Endodermal cell (in vitro differentiated cells): ENCODE measurements at regions not wholly inside any gene's neighbourhood (a gene's known extent, or its start where the extent isn't known, plus 50 kb on each side); places are given as distances from the start of the nearest gene placed in this dataset.
A peak's percentile ranks its signal among the peaks of the same experiment; 100 is the strongest.

Experiments
- DNase-seq: peaks from one replicate; pipeline ENCODE4 v3.0.0-alpha.2; 2017
- H3K27ac ChIP-seq: 2 replicates; pipeline ENCODE4 v1.5.1; 2013; ENCODE audit warnings: mild to moderate bottlenecking, low read depth, low read length, moderate library complexity
- H3K27me3 ChIP-seq: 2 replicates; pipeline ENCODE4 v1.6.1; 2013; ENCODE audit warnings: mild to moderate bottlenecking, low read length, moderate library complexity; ENCODE audit not compliant: insufficient read depth, control insufficient read depth, poor library complexity, severe bottlenecking
- H3K36me3 ChIP-seq: 2 replicates; pipeline ENCODE4 v1.7.0; 2013; ENCODE audit warnings: mild to moderate bottlenecking, low read length, moderate library complexity; ENCODE audit not compliant: control insufficient read depth, insufficient read depth
- H3K4me1 ChIP-seq: one replicate; pipeline ENCODE4 v1.7.0; 2013; ENCODE audit warnings: low read length; ENCODE audit not compliant: control insufficient read depth, insufficient read depth
- H3K4me3 ChIP-seq: 2 replicates; pipeline ENCODE4 v1.5.1; 2013; ENCODE audit warnings: mild to moderate bottlenecking, low read length, moderate library complexity
- H3K9ac ChIP-seq: 2 replicates; pipeline ENCODE4 v1.6.1; 2013; ENCODE audit warnings: mild to moderate bottlenecking, low read length, moderate library complexity; ENCODE audit not compliant: poor library complexity, severe bottlenecking; ENCODE audit errors: extremely low read depth
- H3K9me3 ChIP-seq: 2 replicates; pipeline ENCODE4 v1.6.1; 2013; ENCODE audit warnings: mild to moderate bottlenecking, low read length, moderate library complexity; ENCODE audit not compliant: control insufficient read depth
- H3K27ac Mint-ChIP-seq: 2 replicates; pipeline ENCODE4 v1.8.0; 2020; ENCODE audit warnings: mixed read lengths
- H3K27me3 Mint-ChIP-seq: 2 replicates; pipeline ENCODE4 v1.8.0; 2021; ENCODE audit warnings: mild to moderate bottlenecking, mixed read lengths; ENCODE audit not compliant: insufficient read depth
- H3K36me3 Mint-ChIP-seq: 2 replicates; pipeline ENCODE4 v1.8.0; 2020; ENCODE audit warnings: low read depth, mixed read lengths
- H3K4me1 Mint-ChIP-seq: 2 replicates; pipeline ENCODE4 v1.8.0; 2020; ENCODE audit warnings: mixed read lengths
- H3K4me3 Mint-ChIP-seq: 2 replicates; pipeline ENCODE4 v1.8.0; 2020; ENCODE audit warnings: mild to moderate bottlenecking, moderate library complexity, mixed read lengths
- H3K9me3 Mint-ChIP-seq: 2 replicates; pipeline ENCODE4 v1.8.0; 2020; ENCODE audit warnings: mild to moderate bottlenecking, mixed read lengths
- WGBS, 2 experiments: methylation state at CpG; one replicate each; pipeline versions ENCODE4 v1.1.5 to v1.1.7; 2013; ENCODE audit warnings: missing lambda C conversion rate in 2 of 2, mixed read lengths in 1 of 2; ENCODE audit not compliant: insufficient coverage in 1 of 2, insufficient read length in 1 of 2; 5-methylcytosine and 5-hydroxymethylcytosine counted together
- TF ChIP-seq, protein P1 (sequence below): fragments of 200-600 bp; sonication (generic); conservative IDR thresholded peaks from 2 replicates; pipeline ENCODE4 v1.5.0; 2021; ENCODE audit warnings: antibody characterized with exemption, mild to moderate bottlenecking

DNA sequence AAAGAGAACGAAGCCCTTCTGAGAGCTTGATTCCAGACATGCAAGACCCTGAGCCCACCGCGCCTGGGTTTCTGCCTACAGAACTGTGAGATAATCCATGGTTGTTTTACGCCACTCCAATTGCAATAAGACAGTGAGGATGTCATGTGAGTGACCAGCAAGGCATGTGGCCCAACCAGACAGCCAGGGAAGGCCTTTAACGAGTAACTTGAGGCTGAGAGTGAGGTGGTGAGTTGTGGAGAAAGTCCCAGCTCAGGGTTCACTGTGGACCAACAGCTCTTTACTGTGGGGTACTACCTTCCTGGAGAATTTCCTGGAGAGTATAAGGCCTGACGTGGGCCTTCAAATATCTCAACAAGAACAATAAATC is 153.9 kb downstream of the ETS2 start:
- no peaks in the 10 kb centered on the region for H3K36me3 ChIP-seq
- 94 to 98% methylated on average over 5 to 6 of the region's 6 CpGs for WGBS, 2 experiments
- no peak overlapping the region for H3K4me3 Mint-ChIP-seq
- no peak overlapping the region for H3K9ac ChIP-seq
- H3K27ac Mint-ChIP-seq: peak overlapping the region; percentile 78
- H3K27ac ChIP-seq: no peak overlapping the region
- H3K36me3 Mint-ChIP-seq: peaks cover 13% of the 10 kb centered on the region
- TF ChIP-seq, protein P1, sequence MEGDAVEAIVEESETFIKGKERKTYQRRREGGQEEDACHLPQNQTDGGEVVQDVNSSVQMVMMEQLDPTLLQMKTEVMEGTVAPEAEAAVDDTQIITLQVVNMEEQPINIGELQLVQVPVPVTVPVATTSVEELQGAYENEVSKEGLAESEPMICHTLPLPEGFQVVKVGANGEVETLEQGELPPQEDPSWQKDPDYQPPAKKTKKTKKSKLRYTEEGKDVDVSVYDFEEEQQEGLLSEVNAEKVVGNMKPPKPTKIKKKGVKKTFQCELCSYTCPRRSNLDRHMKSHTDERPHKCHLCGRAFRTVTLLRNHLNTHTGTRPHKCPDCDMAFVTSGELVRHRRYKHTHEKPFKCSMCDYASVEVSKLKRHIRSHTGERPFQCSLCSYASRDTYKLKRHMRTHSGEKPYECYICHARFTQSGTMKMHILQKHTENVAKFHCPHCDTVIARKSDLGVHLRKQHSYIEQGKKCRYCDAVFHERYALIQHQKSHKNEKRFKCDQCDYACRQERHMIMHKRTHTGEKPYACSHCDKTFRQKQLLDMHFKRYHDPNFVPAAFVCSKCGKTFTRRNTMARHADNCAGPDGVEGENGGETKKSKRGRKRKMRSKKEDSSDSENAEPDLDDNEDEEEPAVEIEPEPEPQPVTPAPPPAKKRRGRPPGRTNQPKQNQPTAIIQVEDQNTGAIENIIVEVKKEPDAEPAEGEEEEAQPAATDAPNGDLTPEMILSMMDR: no peak
- H3K4me1 ChIP-seq: peaks cover 31% of the 10 kb centered on the region
- peak overlapping the region; percentile 3 for H3K4me3 ChIP-seq
- peaks cover 34% of the 10 kb centered on the region for H3K9me3 ChIP-seq
- H3K4me1 Mint-ChIP-seq: peaks cover 55% of the 10 kb centered on the region
- peaks cover 2% of the 10 kb centered on the region for H3K27me3 Mint-ChIP-seq
- peaks cover 28% of the 10 kb centered on the region for H3K9me3 Mint-ChIP-seq
- no peaks in the 10 kb centered on the region for H3K27me3 ChIP-seq
- DNase-seq: no peak

DNA sequence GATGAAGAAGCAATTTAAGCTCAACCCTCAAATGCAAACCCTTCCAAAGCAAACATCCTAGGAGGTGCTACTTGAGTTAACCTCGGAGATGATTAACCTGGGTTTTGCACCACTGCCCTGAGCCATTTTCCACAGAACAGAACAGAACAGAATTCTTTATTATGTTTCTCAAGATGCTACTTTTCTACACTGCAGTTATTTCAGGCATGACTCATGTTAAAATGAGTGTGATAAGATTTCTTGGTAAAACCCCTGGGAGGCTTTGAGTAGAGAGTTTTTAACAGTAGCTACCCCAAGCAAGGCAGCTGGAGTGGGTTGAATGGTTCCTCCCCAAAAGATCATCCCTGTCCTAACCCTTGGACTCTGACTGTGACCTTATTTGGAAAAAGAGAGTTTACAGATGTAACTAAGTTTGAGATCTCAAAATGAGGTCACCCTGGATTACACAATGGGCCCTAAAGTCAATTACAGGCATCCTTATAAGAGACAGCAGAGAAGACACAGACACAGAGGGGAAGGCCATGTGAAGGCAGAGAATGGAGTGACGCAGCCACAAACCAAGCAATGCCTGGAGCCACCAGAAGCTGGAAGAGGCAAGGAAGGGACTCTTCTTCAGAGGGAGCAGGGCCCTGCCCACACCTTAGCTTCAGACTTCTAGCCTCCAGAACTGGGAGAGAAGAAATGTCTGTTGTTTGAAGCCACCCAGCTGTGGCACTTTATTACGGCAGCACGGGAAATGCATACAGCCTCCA is 153.4 kb downstream of the ETS2 start:
- H3K9ac ChIP-seq: no peak overlapping the region
- DNase-seq: no peak
- Mint-ChIP-seq H3K27me3 (peaks cover 2% of the 10 kb centered on the region), H3K4me3 (peak overlapping the region; percentile 31), H3K36me3 (peaks cover 13% of the 10 kb centered on the region), H3K4me1 (peaks cover 61% of the 10 kb centered on the region), H3K27ac (peak overlapping the region; percentile 78), H3K9me3 (peaks cover 28% of the 10 kb centered on the region)
- TF ChIP-seq, protein P1: no peak
- H3K9me3 ChIP-seq: peaks cover 34% of the 10 kb centered on the region
- H3K36me3 ChIP-seq: no peaks in the 10 kb centered on the region
- no peaks in the 10 kb centered on the region for H3K27me3 ChIP-seq
- no peak overlapping the region for H3K27ac ChIP-seq
- H3K4me3 ChIP-seq: peak overlapping the region; percentile 3
- 89 to 94% methylated on average over 3 to 4 of the region's 4 CpGs for WGBS, 2 experiments
- H3K4me1 ChIP-seq: peaks cover 31% of the 10 kb centered on the region

DNA sequence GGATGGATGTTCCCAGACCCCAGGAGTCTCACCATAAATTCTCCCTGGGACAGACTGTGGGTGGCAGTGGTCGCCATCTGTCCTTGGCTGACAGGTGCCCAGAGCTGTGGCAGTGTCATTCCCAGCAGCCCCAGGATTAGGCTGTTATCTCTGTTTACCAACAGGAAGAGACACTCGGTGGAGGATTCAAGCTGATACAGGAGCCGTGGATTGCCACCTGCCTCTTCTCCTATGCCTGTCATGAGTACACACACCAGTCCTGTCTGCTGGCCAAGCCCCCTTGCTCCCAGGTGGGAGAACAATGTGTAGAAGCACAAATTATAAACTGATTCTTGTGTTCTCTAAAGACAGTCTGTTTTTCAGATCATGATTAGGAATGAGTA is 152.6 kb downstream of the ETS2 start:
- Mint-ChIP-seq H3K4me1 (peaks cover 66% of the 10 kb centered on the region), H3K27ac (peak overlapping the region; percentile 44), H3K4me3 (peak overlapping the region; percentile 31), H3K9me3 (peaks cover 26% of the 10 kb centered on the region), H3K27me3 (peaks cover 2% of the 10 kb centered on the region), H3K36me3 (peaks cover 13% of the 10 kb centered on the region)
- H3K9me3 ChIP-seq: peaks cover 32% of the 10 kb centered on the region
- no peak overlapping the region for H3K4me3 ChIP-seq
- 85 to 100% methylated on average over 2 to 3 of the region's 3 CpGs for WGBS, 2 experiments
- DNase-seq: no peak
- peaks cover 31% of the 10 kb centered on the region for H3K4me1 ChIP-seq
- TF ChIP-seq, protein P1: no peak
- H3K27me3 ChIP-seq: no peaks in the 10 kb centered on the region
- H3K27ac ChIP-seq: no peak overlapping the region
- no peaks in the 10 kb centered on the region for H3K36me3 ChIP-seq
- no peak overlapping the region for H3K9ac ChIP-seq
